ENCODE measurements at regions not wholly inside any gene's neighbourhood (a gene's known extent, or its start where the extent isn't known, plus 50 kb on each side); places are given as distances from the start of the nearest gene placed in this dataset.

- CTCF ChIA-PET: no interaction called here
- no peak for DNase-seq (ENCODE audit: low read depth, low spot score)
Observed at GRCh38 chr5:58113172-58113571, 346.7 kb downstream of the PLK2 start.

GRCh38 chr5:58108511-58108910 is 351.4 kb downstream of the PLK2 start:
- no peaks in the 10 kb centered on the region for H3K27me3 ChIP-seq (ENCODE audit: control insufficient read depth, insufficient read depth, low read length)
- no peak overlapping the region for H3K27ac ChIP-seq (ENCODE audit: low read depth, low read length)
- no peak for TF ChIP-seq CTCF (IDR thresholded peaks at IDR 0.05; ENCODE audit: low read depth, low read length)
- no peak overlapping the region for H3K4me3 ChIP-seq (ENCODE audit: low read depth, low read length)
- DNase-seq (ENCODE audit: low read depth, low spot score): no peak
- ChIA-PET POLR2A (no interaction called here), CTCF (no interaction called here)
- H3K9me3 ChIP-seq (ENCODE audit: control insufficient read depth, insufficient read depth, low read length): no peaks in the 10 kb centered on the region

More at GRCh38 chr5:58113172-58113571, 346.7 kb downstream of the PLK2 start:
- TF ChIP-seq CTCF (IDR thresholded peaks at IDR 0.05; ENCODE audit: low read depth, low read length): no peak
- Histone ChIP-seq H3K27me3 (ENCODE audit: control insufficient read depth, insufficient read depth, low read length) (no peaks in the 10 kb centered on the region), H3K4me3 (ENCODE audit: low read depth, low read length) (no peak overlapping the region), H3K9me3 (ENCODE audit: control insufficient read depth, insufficient read depth, low read length) (no peaks in the 10 kb centered on the region), H3K27ac (ENCODE audit: low read depth, low read length) (no peak overlapping the region)
- POLR2A ChIA-PET: interaction anchor here (0.7 kb wide), 1 partner anchor 45 kb away, joined by 3 read pairs; no protein-coding TSS in a partner anchor

GRCh38 chr5:58107704-58108103 is 352.2 kb downstream of the PLK2 start:
- no peak for TF ChIP-seq CTCF (IDR thresholded peaks at IDR 0.05; ENCODE audit: low read depth, low read length)
- ChIA-PET CTCF (no interaction called here), POLR2A (no interaction called here)
- H3K9me3 ChIP-seq (ENCODE audit: control insufficient read depth, insufficient read depth, low read length): no peaks in the 10 kb centered on the region
- no peak overlapping the region for H3K4me3 ChIP-seq (ENCODE audit: low read depth, low read length)
- DNase-seq (ENCODE audit: low read depth, low spot score): no peak
- no peaks in the 10 kb centered on the region for H3K27me3 ChIP-seq (ENCODE audit: control insufficient read depth, insufficient read depth, low read length)
- no peak overlapping the region for H3K27ac ChIP-seq (ENCODE audit: low read depth, low read length)

- POLR2A ChIA-PET: no interaction called here
- H3K4me3 ChIP-seq (ENCODE audit: low read depth, low read length): no peak overlapping the region
- CTCF ChIA-PET: interaction anchor here (0.6 kb wide), 1 partner anchor 283 kb away, joined by 3 read pairs; no protein-coding TSS in a partner anchor
- no peak for DNase-seq (ENCODE audit: low read depth, low spot score)
- TF ChIP-seq CTCF (IDR thresholded peaks at IDR 0.05; ENCODE audit: low read depth, low read length): no peak
- H3K9me3 ChIP-seq (ENCODE audit: control insufficient read depth, insufficient read depth, low read length): no peaks in the 10 kb centered on the region
- no peaks in the 10 kb centered on the region for H3K27me3 ChIP-seq (ENCODE audit: control insufficient read depth, insufficient read depth, low read length)
- H3K27ac ChIP-seq (ENCODE audit: low read depth, low read length): no peak overlapping the region
Observed at GRCh38 chr5:58106754-58107410, 353.0 kb downstream of the PLK2 start.

- TF ChIP-seq CTCF (IDR thresholded peaks at IDR 0.05; ENCODE audit: low read depth, low read length): no peak
- POLR2A ChIA-PET: no interaction called here
- Histone ChIP-seq H3K9me3 (ENCODE audit: control insufficient read depth, insufficient read depth, low read length) (no peaks in the 10 kb centered on the region), H3K27ac (ENCODE audit: low read depth, low read length) (no peak overlapping the region), H3K4me3 (ENCODE audit: low read depth, low read length) (no peak overlapping the region), H3K27me3 (ENCODE audit: control insufficient read depth, insufficient read depth, low read length) (no peaks in the 10 kb centered on the region)
- CTCF ChIA-PET: no interaction called here
- DNase-seq (ENCODE audit: low read depth, low spot score): no peak
Observed at GRCh38 chr5:58105836-58106235, 354.1 kb downstream of the PLK2 start.
